ENCODE measurements at regions not wholly inside any gene's neighbourhood (a gene's known extent, or its start where the extent isn't known, plus 50 kb on each side); places are given as distances from the start of the nearest gene placed in this dataset.
"Not testable (repeated sequence)": the region's sequence is repeated elsewhere in the genome, so short reads cannot be mapped to it uniquely, and the experiment has no call there.

- DNase-seq (ENCODE audit: low read depth in 3 of 3): no peak
These were observed 835.6 kb downstream of the TBC1D32 start for GRCh38 chr6:120498711-120499110.

GRCh38 chr6:120496661-120497060 lies 837.6 kb downstream of the TBC1D32 start:
- no peak for DNase-seq (ENCODE audit: low read depth in 3 of 3)

GRCh38 chr6:120493505-120493904 lies 840.8 kb downstream of the TBC1D32 start:
- no peak for DNase-seq (ENCODE audit: low read depth in 3 of 3)

GRCh38 chr6:120489941-120490340 lies 844.3 kb downstream of the TBC1D32 start:
- DNase-seq (ENCODE audit: low read depth in 3 of 3): no peak

- no peak for DNase-seq (ENCODE audit: low read depth in 3 of 3)
These were observed 850.1 kb downstream of the TBC1D32 start for GRCh38 chr6:120484146-120484545.

- DNase-seq (ENCODE audit: low read depth in 3 of 3): no peak
These were observed 855.6 kb downstream of the TBC1D32 start for GRCh38 chr6:120478650-120479049.

GRCh38 chr6:120473804-120474203 lies 860.5 kb downstream of the TBC1D32 start:
- no peak for DNase-seq (ENCODE audit: low read depth in 3 of 3)

- no peak for DNase-seq (ENCODE audit: low read depth in 3 of 3)
These were observed 865.8 kb downstream of the TBC1D32 start for GRCh38 chr6:120468486-120468885.

- no peak for DNase-seq (ENCODE audit: low read depth in 3 of 3)
These were observed 882.8 kb downstream of the TBC1D32 start for GRCh38 chr6:120451508-120451907.

GRCh38 chr6:120447605-120448004 lies 886.7 kb downstream of the TBC1D32 start:
- DNase-seq (ENCODE audit: low read depth in 3 of 3): no peak

GRCh38 chr6:120432840-120433239 lies 901.4 kb downstream of the TBC1D32 start:
- not testable (repeated sequence) for DNase-seq (ENCODE audit: low read depth in 3 of 3)

GRCh38 chr6:120431841-120432240 lies 902.4 kb downstream of the TBC1D32 start:
- DNase-seq (ENCODE audit: low read depth in 3 of 3): no peak

- no peak for DNase-seq (ENCODE audit: low read depth in 3 of 3)
These were observed 922.9 kb downstream of the TBC1D32 start for GRCh38 chr6:120411394-120411793.

GRCh38 chr6:120410586-120410985 lies 923.7 kb downstream of the TBC1D32 start:
- no peak for DNase-seq (ENCODE audit: low read depth in 3 of 3)

- no peak for DNase-seq (ENCODE audit: low read depth in 3 of 3)
These were observed 926.6 kb downstream of the TBC1D32 start for GRCh38 chr6:120407696-120408095.

- DNase-seq (ENCODE audit: low read depth in 3 of 3): no peak
These were observed 928.3 kb downstream of the TBC1D32 start for GRCh38 chr6:120405947-120406346.

- DNase-seq (ENCODE audit: low read depth in 3 of 3): no peak
These were observed 938.5 kb downstream of the TBC1D32 start for GRCh38 chr6:120395784-120396183.

GRCh38 chr6:120395330-120395729 lies 939.0 kb downstream of the TBC1D32 start:
- no peak for DNase-seq (ENCODE audit: low read depth in 3 of 3)

- no peak for DNase-seq (ENCODE audit: low read depth in 3 of 3)
These were observed 941.3 kb downstream of the TBC1D32 start for GRCh38 chr6:120392941-120393340.

- DNase-seq (ENCODE audit: low read depth in 3 of 3): no peak
These were observed 949.6 kb downstream of the TBC1D32 start for GRCh38 chr6:120384671-120385070.

- DNase-seq (ENCODE audit: low read depth in 3 of 3): no peak
These were observed 950.6 kb downstream of the TBC1D32 start for GRCh38 chr6:120383681-120384080.

GRCh38 chr6:120378582-120379220 lies 955.6 kb downstream of the TBC1D32 start:
- no peak for DNase-seq (ENCODE audit: low read depth in 3 of 3)

GRCh38 chr6:120373185-120373584 lies 961.1 kb downstream of the TBC1D32 start:
- DNase-seq (ENCODE audit: low read depth in 3 of 3): no peak

- no peak for DNase-seq (ENCODE audit: low read depth in 3 of 3)
These were observed 970.9 kb downstream of the TBC1D32 start for GRCh38 chr6:120363429-120363828.

All from stimulated activated CD4-positive, alpha-beta T cell treated with anti-CD3 and anti-CD28 coated beads, TNF-alpha, amount 100 ng/mL, for 48 hours (primary cell).